Osteoblast (primary cell): ENCODE measurements at regions not wholly inside any gene's neighbourhood (a gene's known extent, or its start where the extent isn't known, plus 50 kb on each side); places are given as distances from the start of the nearest gene placed in this dataset.

Source experiments
- DNase-seq: peaks from one replicate; pipeline ENCODE4 v3.0.0; 2011; ENCODE audit warnings: low spot score, mixed read lengths; ENCODE audit not compliant: insufficient read length; ENCODE audit errors: missing footprints
- H2AFZ ChIP-seq: 2 replicates; pipeline ENCODE4 v1.6.0; 2011; ENCODE audit warnings: mild to moderate bottlenecking, low read length
- H3K27ac ChIP-seq: 2 replicates; pipeline ENCODE4 v1.5.1; 2011; ENCODE audit warnings: mild to moderate bottlenecking, low read depth, low read length, moderate library complexity
- H3K27me3 ChIP-seq: 2 replicates; pipeline ENCODE4 v1.6.0; 2012; ENCODE audit warnings: mild to moderate bottlenecking, control low read depth, inconsistent platforms, low read length, moderate library complexity; ENCODE audit not compliant: insufficient read depth
- H3K36me3 ChIP-seq: 2 replicates; pipeline ENCODE4 v1.5.1; 2011; ENCODE audit warnings: mild to moderate bottlenecking, low read length, control low read depth, moderate library complexity; ENCODE audit not compliant: insufficient read depth
- H3K4me1 ChIP-seq: 2 replicates; pipeline ENCODE4 v1.5.1; 2011; ENCODE audit warnings: mild to moderate bottlenecking, low read length, control low read depth, moderate library complexity; ENCODE audit not compliant: insufficient read depth
- H3K4me2 ChIP-seq: 2 replicates; pipeline ENCODE4 v1.6.0; 2011; ENCODE audit warnings: mild to moderate bottlenecking, low read length; ENCODE audit not compliant: insufficient read depth
- H3K4me3 ChIP-seq: fragments of 200-600 bp; sonication (generic); 3 replicates; pipeline ENCODE4 v1.5.1; 2012; ENCODE audit warnings: mild to moderate bottlenecking, low read length, inconsistent platforms; ENCODE audit not compliant: insufficient read depth
- H3K79me2 ChIP-seq: 2 replicates; pipeline ENCODE4 v1.6.0; 2012; ENCODE audit warnings: mild to moderate bottlenecking, low read length, control low read depth, inconsistent platforms; ENCODE audit not compliant: insufficient read depth
- H3K9me3 ChIP-seq: 2 replicates; pipeline ENCODE4 v1.5.1; 2011; ENCODE audit warnings: low read depth, low read length, control low read depth
- H4K20me1 ChIP-seq: 2 replicates; pipeline ENCODE4 v1.6.0; 2012; ENCODE audit warnings: mild to moderate bottlenecking, low read length, control low read depth; ENCODE audit not compliant: insufficient read depth
- TF ChIP-seq, protein P1 (sequence below): IDR thresholded peaks from 2 replicates; pipeline ENCODE4 v1.5.1; 2011; ENCODE audit warnings: mild to moderate bottlenecking, low read depth, low read length, moderate library complexity; ENCODE audit errors: extremely low read depth

DNA sequence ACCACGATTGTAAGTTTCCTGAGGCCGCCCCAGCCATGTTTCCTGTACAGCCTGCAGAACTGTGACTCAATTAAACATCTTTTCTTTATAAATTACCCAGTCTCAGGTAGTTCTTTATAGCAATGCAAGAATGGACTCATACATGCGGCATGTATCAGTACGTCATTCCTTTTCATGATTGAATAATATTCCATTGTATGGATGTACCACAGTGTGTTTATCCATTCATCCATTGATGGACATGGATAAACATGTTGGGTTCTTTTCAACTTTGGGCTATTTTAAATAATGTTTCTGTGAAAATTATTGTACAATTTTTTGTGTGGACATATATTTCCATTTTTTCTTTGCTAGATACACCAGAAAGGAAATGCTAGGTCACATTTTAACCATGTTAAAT lies 99.2 kb upstream of the IGSF1 start:
- TF ChIP-seq, protein P1, sequence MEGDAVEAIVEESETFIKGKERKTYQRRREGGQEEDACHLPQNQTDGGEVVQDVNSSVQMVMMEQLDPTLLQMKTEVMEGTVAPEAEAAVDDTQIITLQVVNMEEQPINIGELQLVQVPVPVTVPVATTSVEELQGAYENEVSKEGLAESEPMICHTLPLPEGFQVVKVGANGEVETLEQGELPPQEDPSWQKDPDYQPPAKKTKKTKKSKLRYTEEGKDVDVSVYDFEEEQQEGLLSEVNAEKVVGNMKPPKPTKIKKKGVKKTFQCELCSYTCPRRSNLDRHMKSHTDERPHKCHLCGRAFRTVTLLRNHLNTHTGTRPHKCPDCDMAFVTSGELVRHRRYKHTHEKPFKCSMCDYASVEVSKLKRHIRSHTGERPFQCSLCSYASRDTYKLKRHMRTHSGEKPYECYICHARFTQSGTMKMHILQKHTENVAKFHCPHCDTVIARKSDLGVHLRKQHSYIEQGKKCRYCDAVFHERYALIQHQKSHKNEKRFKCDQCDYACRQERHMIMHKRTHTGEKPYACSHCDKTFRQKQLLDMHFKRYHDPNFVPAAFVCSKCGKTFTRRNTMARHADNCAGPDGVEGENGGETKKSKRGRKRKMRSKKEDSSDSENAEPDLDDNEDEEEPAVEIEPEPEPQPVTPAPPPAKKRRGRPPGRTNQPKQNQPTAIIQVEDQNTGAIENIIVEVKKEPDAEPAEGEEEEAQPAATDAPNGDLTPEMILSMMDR = no peak
- H3K4me3 ChIP-seq = no peak overlapping the region
- no peak overlapping the region for H2AFZ ChIP-seq
- H3K27me3 ChIP-seq = no peaks in the 10 kb centered on the region
- H3K9me3 ChIP-seq = no peaks in the 10 kb centered on the region
- H3K4me1 ChIP-seq = no peaks in the 10 kb centered on the region
- H3K36me3 ChIP-seq = no peaks in the 10 kb centered on the region
- no peak for DNase-seq
- H4K20me1 ChIP-seq = no peaks in the 10 kb centered on the region
- no peaks in the 10 kb centered on the region for H3K79me2 ChIP-seq
- H3K4me2 ChIP-seq = no peak overlapping the region
- H3K27ac ChIP-seq = no peak overlapping the region

DNA sequence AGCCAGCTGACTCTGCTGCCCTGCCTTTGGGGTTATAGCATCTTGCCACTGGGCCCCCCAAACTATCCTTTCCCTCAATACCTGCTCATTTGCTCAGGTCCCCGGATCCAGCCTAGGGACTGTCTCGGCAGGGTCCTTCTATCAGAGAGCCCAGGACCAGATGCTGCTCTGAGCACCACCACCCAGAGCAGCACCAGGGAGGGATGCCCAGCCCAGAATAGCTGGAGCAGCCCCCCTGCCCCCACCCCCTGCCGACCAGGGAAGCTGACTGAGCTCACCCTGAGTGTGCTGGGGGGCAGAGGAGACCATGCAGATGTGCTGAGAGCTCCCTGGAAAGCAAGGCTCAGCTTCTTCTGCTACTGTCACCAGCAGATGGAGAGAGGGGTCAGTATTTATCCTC lies 103.6 kb upstream of the IGSF1 start:
- H3K36me3 ChIP-seq = no peaks in the 10 kb centered on the region

DNA sequence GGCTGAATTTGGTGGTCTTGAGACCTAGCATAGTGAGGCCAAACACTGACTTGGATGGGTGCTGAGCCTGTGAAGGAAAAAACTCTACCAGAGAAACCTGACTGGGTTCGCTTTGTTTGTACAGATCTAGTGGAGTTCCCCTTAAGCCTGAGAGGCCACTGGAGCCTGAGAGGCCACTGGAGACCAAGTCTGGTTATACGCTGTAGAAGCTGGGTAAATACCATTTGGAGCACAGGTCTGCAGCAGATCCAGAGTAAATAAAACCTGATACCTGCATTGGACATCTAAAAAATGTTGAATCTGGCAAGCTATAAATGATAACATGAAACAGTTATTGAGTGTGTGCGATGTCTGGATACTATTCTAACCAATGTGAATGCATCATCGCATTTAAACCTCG lies 104.3 kb upstream of the IGSF1 start:
- H3K4me1 ChIP-seq = no peaks in the 10 kb centered on the region
- no peak overlapping the region for H3K4me3 ChIP-seq
- H2AFZ ChIP-seq = no peak overlapping the region
- no peaks in the 10 kb centered on the region for H3K9me3 ChIP-seq
- H3K27me3 ChIP-seq = no peaks in the 10 kb centered on the region
- H3K79me2 ChIP-seq = no peaks in the 10 kb centered on the region
- TF ChIP-seq, protein P1 = no peak
- no peaks in the 10 kb centered on the region for H4K20me1 ChIP-seq
- H3K36me3 ChIP-seq = no peaks in the 10 kb centered on the region
- H3K27ac ChIP-seq = no peak overlapping the region
- H3K4me2 ChIP-seq = no peak overlapping the region
- no peak for DNase-seq

More for the DNA sequence above, 103.6 kb upstream of the IGSF1 start:
- Histone ChIP-seq H3K79me2 (no peaks in the 10 kb centered on the region), H3K27me3 (no peaks in the 10 kb centered on the region), H2AFZ (no peak overlapping the region), H3K4me2 (no peak overlapping the region), H3K4me3 (no peak overlapping the region), H4K20me1 (no peaks in the 10 kb centered on the region), H3K4me1 (no peaks in the 10 kb centered on the region), H3K9me3 (no peaks in the 10 kb centered on the region), H3K27ac (no peak overlapping the region)
- no peak for DNase-seq
- TF ChIP-seq, protein P1 = no peak

DNA sequence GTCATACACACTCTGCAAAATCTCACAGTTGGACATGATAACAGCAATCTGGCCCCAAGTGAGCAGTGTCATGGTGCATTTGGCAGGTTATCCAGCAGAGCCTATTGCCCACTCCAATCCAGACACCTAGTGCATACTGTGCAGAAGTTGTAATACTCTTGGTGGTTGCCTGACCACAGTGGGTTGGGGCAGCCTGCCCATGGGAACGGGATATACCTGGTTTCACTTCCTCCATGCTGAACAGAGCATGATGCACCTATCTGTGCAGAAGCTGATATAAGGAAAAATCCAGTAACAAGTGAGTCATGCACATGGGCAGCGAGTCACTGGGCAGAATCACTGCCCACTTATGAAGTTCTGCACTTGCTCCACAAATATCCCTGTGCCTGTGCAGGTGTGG lies 105.3 kb upstream of the IGSF1 start:
- H3K4me2 ChIP-seq = no peak overlapping the region
- H3K4me1 ChIP-seq = no peaks in the 10 kb centered on the region
- no peak overlapping the region for H2AFZ ChIP-seq
- TF ChIP-seq, protein P1 = no peak
- DNase-seq = no peak
- H3K27me3 ChIP-seq = peaks cover under 1% of the 10 kb centered on the region
- H3K9me3 ChIP-seq = no peaks in the 10 kb centered on the region
- no peaks in the 10 kb centered on the region for H4K20me1 ChIP-seq
- no peaks in the 10 kb centered on the region for H3K36me3 ChIP-seq
- no peaks in the 10 kb centered on the region for H3K79me2 ChIP-seq
- H3K4me3 ChIP-seq = no peak overlapping the region
- no peak overlapping the region for H3K27ac ChIP-seq
